Endothelial cell (in vitro differentiated cells): ENCODE measurements at regions not wholly inside any gene's neighbourhood (a gene's known extent, or its start where the extent isn't known, plus 50 kb on each side); places are given as distances from the start of the nearest gene placed in this dataset.

Source experiments
- DNase-seq: peaks from one replicate; pipeline ENCODE4 v3.0.0; 2021; ENCODE audit warnings: low spot score
- H3K27ac Mint-ChIP-seq: one replicate; pipeline ENCODE4 v1.8.0; 2021; ENCODE audit warnings: mixed read lengths, inconsistent platforms; ENCODE audit not compliant: unreplicated experiment
- H3K27me3 Mint-ChIP-seq: one replicate; pipeline ENCODE4 v1.8.0; 2021; ENCODE audit warnings: mild to moderate bottlenecking, moderate library complexity, mixed read lengths, inconsistent platforms; ENCODE audit not compliant: unreplicated experiment
- H3K36me3 Mint-ChIP-seq: one replicate; pipeline ENCODE4 v1.8.0; 2021; ENCODE audit warnings: mild to moderate bottlenecking, low read depth, mixed read lengths, inconsistent platforms; ENCODE audit not compliant: unreplicated experiment
- H3K4me1 Mint-ChIP-seq: one replicate; pipeline ENCODE4 v1.8.0; 2021; ENCODE audit warnings: mild to moderate bottlenecking, mixed read lengths, inconsistent platforms; ENCODE audit not compliant: unreplicated experiment
- H3K4me3 Mint-ChIP-seq: one replicate; pipeline ENCODE4 v1.8.0; 2021; ENCODE audit warnings: mild to moderate bottlenecking, mixed read lengths, inconsistent platforms; ENCODE audit not compliant: unreplicated experiment
- H3K9me3 Mint-ChIP-seq: one replicate; pipeline ENCODE4 v1.8.0; 2021; ENCODE audit warnings: mixed read lengths, inconsistent platforms; ENCODE audit not compliant: unreplicated experiment
- TF ChIP-seq, protein P1 (sequence below): fragments of 200-600 bp; sonication (generic); IDR thresholded peaks from one replicate; pipeline ENCODE4 v1.5.0; 2021; ENCODE audit warnings: antibody characterized with exemption; ENCODE audit not compliant: unreplicated experiment

DNA sequence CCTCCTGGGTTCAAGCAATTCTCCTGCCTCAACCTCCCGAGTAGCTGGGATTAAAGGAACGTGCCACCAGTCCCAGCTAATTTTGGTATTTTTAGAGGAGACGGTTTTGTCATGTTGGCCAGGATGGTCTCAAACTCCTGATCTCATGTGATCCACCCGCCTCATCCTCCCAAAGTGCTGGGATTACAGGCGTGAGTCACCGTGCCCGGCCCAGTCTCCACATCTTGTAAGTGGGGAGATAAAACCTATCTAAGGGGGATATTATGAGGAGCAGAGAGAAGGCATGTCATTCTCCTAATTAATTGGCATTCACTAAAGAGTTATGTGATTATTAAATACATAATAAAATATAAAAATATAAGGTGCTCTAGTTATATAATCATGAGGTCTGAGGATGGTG is 94.1 kb upstream of the BOD1 start:
- Mint-ChIP-seq H3K27ac (no peak overlapping the region), H3K4me3 (no peak overlapping the region), H3K27me3 (peaks cover 3% of the 10 kb centered on the region), H3K9me3 (no peaks in the 10 kb centered on the region), H3K36me3 (no peaks in the 10 kb centered on the region), H3K4me1 (peaks cover 8% of the 10 kb centered on the region)
- TF ChIP-seq, protein P1, sequence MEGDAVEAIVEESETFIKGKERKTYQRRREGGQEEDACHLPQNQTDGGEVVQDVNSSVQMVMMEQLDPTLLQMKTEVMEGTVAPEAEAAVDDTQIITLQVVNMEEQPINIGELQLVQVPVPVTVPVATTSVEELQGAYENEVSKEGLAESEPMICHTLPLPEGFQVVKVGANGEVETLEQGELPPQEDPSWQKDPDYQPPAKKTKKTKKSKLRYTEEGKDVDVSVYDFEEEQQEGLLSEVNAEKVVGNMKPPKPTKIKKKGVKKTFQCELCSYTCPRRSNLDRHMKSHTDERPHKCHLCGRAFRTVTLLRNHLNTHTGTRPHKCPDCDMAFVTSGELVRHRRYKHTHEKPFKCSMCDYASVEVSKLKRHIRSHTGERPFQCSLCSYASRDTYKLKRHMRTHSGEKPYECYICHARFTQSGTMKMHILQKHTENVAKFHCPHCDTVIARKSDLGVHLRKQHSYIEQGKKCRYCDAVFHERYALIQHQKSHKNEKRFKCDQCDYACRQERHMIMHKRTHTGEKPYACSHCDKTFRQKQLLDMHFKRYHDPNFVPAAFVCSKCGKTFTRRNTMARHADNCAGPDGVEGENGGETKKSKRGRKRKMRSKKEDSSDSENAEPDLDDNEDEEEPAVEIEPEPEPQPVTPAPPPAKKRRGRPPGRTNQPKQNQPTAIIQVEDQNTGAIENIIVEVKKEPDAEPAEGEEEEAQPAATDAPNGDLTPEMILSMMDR = no peak
- DNase-seq = no peak

DNA sequence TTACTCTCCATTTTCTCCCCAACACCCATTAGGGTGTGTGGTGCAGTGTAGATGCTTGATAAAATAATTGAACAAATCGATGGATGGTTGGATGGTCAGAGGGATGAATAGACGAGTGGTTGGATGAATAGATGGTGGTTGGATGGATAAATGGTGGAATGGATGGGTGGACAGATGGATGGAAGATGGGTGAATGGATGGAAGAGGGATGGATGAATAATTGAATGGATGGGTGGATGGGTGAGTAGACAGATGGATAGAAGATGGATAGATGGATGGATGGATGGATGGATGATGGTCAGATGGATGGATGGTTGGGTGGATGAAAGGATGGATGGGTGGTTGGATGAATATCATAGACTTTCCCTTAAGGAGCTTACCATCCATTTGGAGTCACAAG is 95.0 kb upstream of the BOD1 start:
- peaks cover 8% of the 10 kb centered on the region for H3K4me1 Mint-ChIP-seq
- TF ChIP-seq, protein P1 = no peak
- no peak overlapping the region for H3K27ac Mint-ChIP-seq
- no peaks in the 10 kb centered on the region for H3K9me3 Mint-ChIP-seq
- H3K4me3 Mint-ChIP-seq = no peak overlapping the region
- peaks cover 3% of the 10 kb centered on the region for H3K27me3 Mint-ChIP-seq
- no peak for DNase-seq
- H3K36me3 Mint-ChIP-seq = no peaks in the 10 kb centered on the region

DNA sequence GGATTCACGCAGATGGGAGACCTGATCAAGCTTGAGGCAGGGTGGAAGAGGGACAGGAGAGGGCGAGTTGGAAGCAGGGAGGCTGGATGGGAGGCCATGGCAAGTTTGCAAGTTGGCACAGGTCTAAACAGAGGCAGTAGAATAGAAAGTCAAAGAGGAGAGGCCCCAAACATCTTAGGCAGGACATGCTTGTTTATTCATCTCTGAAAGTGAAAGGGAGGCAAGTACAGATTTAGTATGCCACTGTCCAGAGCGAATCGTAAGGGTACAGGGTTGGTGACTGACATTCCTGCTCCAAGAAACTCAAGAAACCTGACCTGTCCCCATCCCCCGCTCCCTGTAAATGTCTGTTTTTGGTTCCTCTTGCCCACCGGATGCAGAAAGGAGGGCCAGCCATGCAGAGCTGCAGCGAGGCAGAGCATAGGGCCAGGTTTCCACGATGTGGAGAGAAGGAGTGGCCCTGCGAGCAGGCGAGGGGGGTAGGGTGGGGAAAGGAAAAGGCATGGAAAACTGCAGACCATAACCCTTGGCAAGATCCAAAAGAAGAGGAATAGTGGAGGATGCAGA is 96.2 kb upstream of the BOD1 start:
- Mint-ChIP-seq H3K4me1 (peaks cover 8% of the 10 kb centered on the region), H3K36me3 (no peaks in the 10 kb centered on the region), H3K27me3 (peaks cover 3% of the 10 kb centered on the region), H3K4me3 (no peak overlapping the region), H3K27ac (no peak overlapping the region), H3K9me3 (no peaks in the 10 kb centered on the region)
- no peak for DNase-seq
- TF ChIP-seq, protein P1 = no peak

DNA sequence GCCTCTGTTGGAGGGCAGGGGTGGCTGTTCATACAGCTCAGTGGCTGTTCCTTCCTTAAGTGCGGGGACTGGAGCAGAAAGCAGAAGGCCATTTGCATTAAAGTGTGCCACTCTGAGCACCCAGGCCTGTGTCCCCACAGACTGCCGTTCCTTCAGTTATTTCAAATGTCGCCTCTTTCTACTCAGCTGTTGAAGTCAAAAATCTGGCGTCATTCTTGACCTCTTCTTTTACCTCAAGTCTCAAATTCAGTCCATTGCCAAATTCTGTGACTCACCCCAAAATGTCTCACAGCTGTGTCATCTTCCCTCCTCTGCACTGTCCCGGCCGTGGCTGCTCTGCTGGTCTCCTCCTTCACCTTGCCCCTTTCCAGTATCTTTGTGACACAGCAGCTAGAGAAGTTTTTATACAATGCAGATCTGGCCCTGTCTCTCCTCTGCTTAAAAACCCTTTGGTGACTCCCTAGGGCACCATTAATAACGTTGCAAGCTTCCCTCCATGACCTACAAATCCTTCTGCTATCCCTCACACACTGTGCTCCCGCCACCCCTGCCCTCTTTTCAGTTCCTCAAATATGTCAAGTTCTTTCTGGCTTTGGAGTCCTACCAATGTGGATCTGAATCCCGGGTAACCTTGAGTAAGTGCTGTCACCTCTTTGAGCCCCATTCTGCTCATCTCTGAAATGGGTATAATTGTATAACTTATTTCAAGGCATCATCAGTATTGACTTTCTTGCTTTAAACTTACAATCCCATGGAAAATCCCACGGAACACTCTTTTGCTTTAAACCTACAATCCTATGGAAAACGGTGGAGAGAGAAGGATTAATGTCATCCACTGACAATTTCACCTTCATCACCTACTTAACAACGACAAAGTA is 98.3 kb upstream of the BOD1 start:
- no peak overlapping the region for H3K27ac Mint-ChIP-seq

More for the DNA sequence above, 98.3 kb upstream of the BOD1 start:
- H3K27me3 Mint-ChIP-seq = peaks cover 3% of the 10 kb centered on the region
- H3K9me3 Mint-ChIP-seq = no peaks in the 10 kb centered on the region
- H3K36me3 Mint-ChIP-seq = no peaks in the 10 kb centered on the region
- H3K4me1 Mint-ChIP-seq = peaks cover 24% of the 10 kb centered on the region
- DNase-seq = no peak
- H3K4me3 Mint-ChIP-seq = no peak overlapping the region
- TF ChIP-seq, protein P1 = no peak
